ENCODE measurements at regions not wholly inside any gene's neighbourhood (a gene's known extent, or its start where the extent isn't known, plus 50 kb on each side); places are given as distances from the start of the nearest gene placed in this dataset.

- H3K9ac ChIP-seq (ENCODE audit: extremely low read depth, low read length, poor library complexity, severe bottlenecking): no peak overlapping the region
- no peak overlapping the region for H3K4me3 ChIP-seq (ENCODE audit: low read length)
- Mint-ChIP-seq H3K4me1 (no peaks in the 10 kb centered on the region), H3K4me3 (no peak overlapping the region), H3K27ac (no peak overlapping the region), H3K36me3 (ENCODE audit: low read depth) (no peaks in the 10 kb centered on the region), H3K9me3 (no peaks in the 10 kb centered on the region), H3K27me3 (ENCODE audit: insufficient read depth) (no peaks in the 10 kb centered on the region)
- no peak for DNase-seq
- TF ChIP-seq CTCF (conservative IDR thresholded peaks at IDR 0.05): no peak
- no peaks in the 10 kb centered on the region for H3K9me3 ChIP-seq (ENCODE audit: control insufficient read depth, low read length)
- no peaks in the 10 kb centered on the region for H3K36me3 ChIP-seq (ENCODE audit: control insufficient read depth, insufficient read depth, low read length)
- peaks cover 1% of the 10 kb centered on the region for H3K4me1 ChIP-seq (ENCODE audit: control insufficient read depth, insufficient read depth, low read length)
- 60 to 77% methylated on average over 1 to 3 of the region's 3 CpGs for WGBS, 2 experiments (ENCODE audit: insufficient coverage in 1 of 2, insufficient read length in 1 of 2)
- no peak overlapping the region for H3K27ac ChIP-seq (ENCODE audit: low read depth, low read length)
- H3K27me3 ChIP-seq (ENCODE audit: control insufficient read depth, insufficient read depth, low read length, poor library complexity, severe bottlenecking): no peaks in the 10 kb centered on the region
Observed at GRCh38 chr9:117815948-117816347, 111.7 kb downstream of the TLR4 start.

- WGBS, 2 experiments (ENCODE audit: insufficient coverage in 1 of 2, insufficient read length in 1 of 2): 89 to 100% methylated on average over 2 of the region's 2 CpGs
- no peaks in the 10 kb centered on the region for H3K36me3 Mint-ChIP-seq (ENCODE audit: low read depth)
- Histone ChIP-seq H3K9me3 (ENCODE audit: control insufficient read depth, low read length) (no peaks in the 10 kb centered on the region), H3K27me3 (ENCODE audit: control insufficient read depth, insufficient read depth, low read length, poor library complexity, severe bottlenecking) (no peaks in the 10 kb centered on the region), H3K4me1 (ENCODE audit: control insufficient read depth, insufficient read depth, low read length) (peaks cover 8% of the 10 kb centered on the region), H3K36me3 (ENCODE audit: control insufficient read depth, insufficient read depth, low read length) (no peaks in the 10 kb centered on the region), H3K27ac (ENCODE audit: low read depth, low read length) (no peak overlapping the region), H3K4me3 (ENCODE audit: low read length) (no peak overlapping the region), H3K9ac (ENCODE audit: extremely low read depth, low read length, poor library complexity, severe bottlenecking) (no peak overlapping the region)
- no peak overlapping the region for H3K4me3 Mint-ChIP-seq
- peaks cover 15% of the 10 kb centered on the region for H3K4me1 Mint-ChIP-seq
- no peaks in the 10 kb centered on the region for H3K27me3 Mint-ChIP-seq (ENCODE audit: insufficient read depth)
- DNase-seq: no peak
- H3K9me3 Mint-ChIP-seq: no peaks in the 10 kb centered on the region
- no peak overlapping the region for H3K27ac Mint-ChIP-seq
- no peak for TF ChIP-seq CTCF (conservative IDR thresholded peaks at IDR 0.05)
Observed at GRCh38 chr9:117821954-117822353, 117.8 kb downstream of the TLR4 start.

- H3K9me3 Mint-ChIP-seq: no peaks in the 10 kb centered on the region
- no peaks in the 10 kb centered on the region for H3K27me3 Mint-ChIP-seq (ENCODE audit: insufficient read depth)
- no peak overlapping the region for H3K27ac ChIP-seq (ENCODE audit: low read depth, low read length)
- no peak overlapping the region for H3K4me3 Mint-ChIP-seq
- no peak overlapping the region for H3K4me3 ChIP-seq (ENCODE audit: low read length)
- peaks cover 15% of the 10 kb centered on the region for H3K4me1 Mint-ChIP-seq
- TF ChIP-seq CTCF (conservative IDR thresholded peaks at IDR 0.05): no peak
- H3K36me3 Mint-ChIP-seq (ENCODE audit: low read depth): no peaks in the 10 kb centered on the region
- H3K27ac Mint-ChIP-seq: no peak overlapping the region
- H3K9me3 ChIP-seq (ENCODE audit: control insufficient read depth, low read length): no peaks in the 10 kb centered on the region
- DNase-seq: no peak
- H3K27me3 ChIP-seq (ENCODE audit: control insufficient read depth, insufficient read depth, low read length, poor library complexity, severe bottlenecking): no peaks in the 10 kb centered on the region
- no peaks in the 10 kb centered on the region for H3K36me3 ChIP-seq (ENCODE audit: control insufficient read depth, insufficient read depth, low read length)
- H3K9ac ChIP-seq (ENCODE audit: extremely low read depth, low read length, poor library complexity, severe bottlenecking): no peak overlapping the region
- peaks cover 8% of the 10 kb centered on the region for H3K4me1 ChIP-seq (ENCODE audit: control insufficient read depth, insufficient read depth, low read length)
Observed at GRCh38 chr9:117823576-117823975, 119.4 kb downstream of the TLR4 start.

All from endodermal cell (in vitro differentiated cells).